SK-N-MC (cell line): ENCODE measurements at regions not wholly inside any gene's neighbourhood (a gene's known extent, or its start where the extent isn't known, plus 50 kb on each side); places are given as distances from the start of the nearest gene placed in this dataset.

Experiments used
- DNase-seq: peaks from one replicate; pipeline ENCODE4 v3.0.0-alpha.2; 2011; ENCODE audit warnings: low read depth, low spot score
- H3K27ac ChIP-seq: fragments of 200-600 bp; sonication (generic); 2 replicates; pipeline ENCODE4 v1.5.1; 2016; ENCODE audit warnings: mixed run types
- H3K36me3 ChIP-seq: fragments of 200-600 bp; sonication (generic); 2 replicates; pipeline ENCODE4 v1.6.1; 2017; ENCODE audit warnings: antibody characterized with exemption, low read length, mixed read lengths; ENCODE audit not compliant: insufficient read depth
- H3K4me3 ChIP-seq: fragments of 200-600 bp; sonication (generic); 2 replicates; pipeline ENCODE4 v1.5.1; 2016
- H3K9ac ChIP-seq: fragments of 200-600 bp; sonication (generic); 2 replicates; pipeline ENCODE4 v1.8.0; 2017; ENCODE audit warnings: mixed run types, mixed read lengths; ENCODE audit not compliant: insufficient read length
- H3K9me3 ChIP-seq: fragments of 200-600 bp; sonication (generic); 2 replicates; pipeline ENCODE4 v1.6.1; 2017; ENCODE audit warnings: low read depth, mild to moderate bottlenecking, antibody characterized with exemption, low read length, moderate library complexity, mixed read lengths
- EZH2 ChIP-seq: fragments of 200-600 bp; sonication (generic); IDR thresholded peaks from one replicate; pipeline ENCODE4 v1.6.1; 2017; ENCODE audit warnings: antibody characterized with exemption
- FOXP2 ChIP-seq: optimal IDR thresholded peaks from 2 replicates; pipeline ENCODE3; 2011; ENCODE audit warnings: mild to moderate bottlenecking, moderate library complexity; ENCODE audit not compliant: insufficient read depth; ENCODE audit errors: extremely low read length, control extremely low read depth
- POLR2AphosphoS5 ChIP-seq: IDR thresholded peaks from 2 replicates; pipeline ENCODE4 v1.6.1; 2012; ENCODE audit warnings: mild to moderate bottlenecking, low read depth, low read length, borderline replicate concordance

DNA sequence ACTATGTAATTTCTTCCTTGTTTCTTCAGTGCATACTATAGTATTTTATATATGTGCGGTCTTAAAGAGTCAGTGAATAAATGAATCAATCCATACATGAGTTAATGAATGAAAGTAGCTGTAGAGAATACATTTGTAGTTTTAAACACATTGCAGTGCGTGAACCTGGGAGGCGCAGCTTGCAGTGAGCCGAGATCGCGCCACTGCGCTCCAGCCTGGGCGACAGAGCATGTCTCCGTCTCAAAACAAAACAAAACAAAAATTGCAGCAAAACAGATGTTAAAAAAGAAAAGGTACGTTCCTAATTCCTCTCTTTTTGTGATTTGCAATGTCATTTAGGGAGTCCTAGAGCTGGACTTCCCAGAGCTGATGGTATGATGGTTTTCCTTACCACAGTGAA lies 1144.8 kb upstream of the FANCL start:
- H3K9me3 ChIP-seq = no peaks in the 10 kb centered on the region
- no peaks in the 10 kb centered on the region for H3K36me3 ChIP-seq
- DNase-seq = no peak
- H3K27ac ChIP-seq = no peak overlapping the region
- no peak overlapping the region for H3K4me3 ChIP-seq
- TF ChIP-seq EZH2 = no peak
- no peak for TF ChIP-seq POLR2AphosphoS5
- TF ChIP-seq FOXP2 = no peak
- H3K9ac ChIP-seq = no peak overlapping the region

DNA sequence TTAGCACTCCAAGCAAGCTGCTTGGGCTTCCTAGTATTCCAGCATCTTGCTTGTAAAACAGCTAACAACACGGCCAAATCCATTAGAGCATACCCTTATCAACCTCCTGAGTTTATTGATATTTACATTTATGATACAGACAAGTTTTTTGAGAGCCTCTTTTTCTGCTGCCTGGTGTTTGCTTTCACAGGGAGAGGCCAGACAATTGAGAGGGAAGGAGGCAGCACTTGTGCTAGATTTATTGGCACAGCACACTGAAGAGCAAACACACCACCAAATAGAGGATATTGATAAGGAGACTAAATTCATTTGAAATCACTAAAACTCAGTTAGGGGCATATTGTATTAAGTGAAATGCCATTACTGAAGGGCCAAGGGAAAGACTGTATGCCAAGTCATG lies 1142.3 kb upstream of the FANCL start:
- no peak for TF ChIP-seq EZH2
- no peak for TF ChIP-seq FOXP2
- no peak for TF ChIP-seq POLR2AphosphoS5
- no peak for DNase-seq
- Histone ChIP-seq H3K9ac (no peak overlapping the region), H3K27ac (no peak overlapping the region), H3K4me3 (no peak overlapping the region), H3K36me3 (no peaks in the 10 kb centered on the region), H3K9me3 (no peaks in the 10 kb centered on the region)

- H3K36me3 ChIP-seq = no peaks in the 10 kb centered on the region
- TF ChIP-seq POLR2AphosphoS5 (no peak), FOXP2 (no peak), EZH2 (no peak)
- H3K27ac ChIP-seq = no peak overlapping the region
- H3K9me3 ChIP-seq = no peaks in the 10 kb centered on the region
- H3K4me3 ChIP-seq = no peak overlapping the region
- H3K9ac ChIP-seq = no peak overlapping the region
- no peak for DNase-seq
These were observed 1137.0 kb upstream of the FANCL start for GRCh38 chr2:59378127-59378526.

- Histone ChIP-seq H3K9me3 (no peaks in the 10 kb centered on the region), H3K4me3 (no peak overlapping the region), H3K36me3 (no peaks in the 10 kb centered on the region), H3K9ac (no peak overlapping the region), H3K27ac (no peak overlapping the region)
- no peak for TF ChIP-seq EZH2
- no peak for TF ChIP-seq POLR2AphosphoS5
- no peak for TF ChIP-seq FOXP2
- DNase-seq = no peak
These were observed 1125.2 kb upstream of the FANCL start for GRCh38 chr2:59366288-59366687.

- no peak overlapping the region for H3K27ac ChIP-seq
- TF ChIP-seq POLR2AphosphoS5 = no peak
- TF ChIP-seq FOXP2 = no peak
- TF ChIP-seq EZH2 = no peak
- no peaks in the 10 kb centered on the region for H3K36me3 ChIP-seq
These were observed 1113.4 kb upstream of the FANCL start for GRCh38 chr2:59354498-59354897.

DNA sequence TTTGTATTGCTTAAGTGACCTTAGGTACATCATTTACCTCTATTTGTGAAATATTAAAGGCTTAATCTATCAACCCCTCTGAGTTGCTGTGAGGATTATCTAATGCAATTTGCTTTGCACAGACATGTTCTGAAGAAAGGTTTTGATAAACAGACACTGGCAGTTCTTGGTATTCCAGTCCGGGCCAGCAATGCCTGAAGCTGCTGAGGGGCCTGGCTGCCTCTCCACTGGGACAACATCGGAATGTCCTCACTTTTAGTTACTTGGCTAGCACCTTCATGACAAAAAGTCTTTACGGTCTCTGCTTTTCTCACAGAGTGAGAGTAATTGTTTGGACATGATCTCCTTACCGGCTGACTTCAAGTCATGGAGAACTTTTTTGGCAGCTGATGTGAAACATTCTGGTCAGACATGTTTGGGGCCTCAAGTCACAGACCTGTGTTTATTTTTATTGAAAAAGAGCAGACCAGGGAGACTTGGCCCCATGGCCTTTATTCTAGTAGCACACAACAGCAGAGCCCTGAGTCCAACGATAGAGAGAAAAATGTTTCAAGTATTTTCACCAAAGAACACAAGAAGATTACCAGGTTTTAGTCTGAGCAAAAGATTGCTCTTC lies 1112.3 kb upstream of the FANCL start:
- Histone ChIP-seq H3K9ac (no peak overlapping the region), H3K27ac (no peak overlapping the region), H3K4me3 (no peak overlapping the region), H3K36me3 (no peaks in the 10 kb centered on the region), H3K9me3 (no peaks in the 10 kb centered on the region)
- TF ChIP-seq EZH2 (no peak), FOXP2 (no peak), POLR2AphosphoS5 (no peak)
- no peak for DNase-seq

More at GRCh38 chr2:59354498-59354897, 1113.4 kb upstream of the FANCL start:
- Histone ChIP-seq H3K9ac (no peak overlapping the region), H3K9me3 (no peaks in the 10 kb centered on the region), H3K4me3 (no peak overlapping the region)
- DNase-seq = no peak

GRCh38 chr2:59342166-59342565 lies 1101.0 kb upstream of the FANCL start:
- no peak for DNase-seq
- H3K9ac ChIP-seq = no peak overlapping the region
- no peak overlapping the region for H3K27ac ChIP-seq
- TF ChIP-seq POLR2AphosphoS5 (no peak), EZH2 (no peak), FOXP2 (no peak)
- H3K9me3 ChIP-seq = no peaks in the 10 kb centered on the region
- no peaks in the 10 kb centered on the region for H3K36me3 ChIP-seq
- H3K4me3 ChIP-seq = no peak overlapping the region

- no peak overlapping the region for H3K4me3 ChIP-seq
- TF ChIP-seq POLR2AphosphoS5 = no peak
- TF ChIP-seq FOXP2 = no peak
- TF ChIP-seq EZH2 = no peak
- H3K27ac ChIP-seq = no peak overlapping the region
- no peaks in the 10 kb centered on the region for H3K36me3 ChIP-seq
- H3K9me3 ChIP-seq = no peaks in the 10 kb centered on the region
- no peak for DNase-seq
- no peak overlapping the region for H3K9ac ChIP-seq
These were observed 1098.7 kb upstream of the FANCL start for GRCh38 chr2:59339837-59340207.
